ENCODE measurements at regions not wholly inside any gene's neighbourhood (a gene's known extent, or its start where the extent isn't known, plus 50 kb on each side); places are given as distances from the start of the nearest gene placed in this dataset.

DNA sequence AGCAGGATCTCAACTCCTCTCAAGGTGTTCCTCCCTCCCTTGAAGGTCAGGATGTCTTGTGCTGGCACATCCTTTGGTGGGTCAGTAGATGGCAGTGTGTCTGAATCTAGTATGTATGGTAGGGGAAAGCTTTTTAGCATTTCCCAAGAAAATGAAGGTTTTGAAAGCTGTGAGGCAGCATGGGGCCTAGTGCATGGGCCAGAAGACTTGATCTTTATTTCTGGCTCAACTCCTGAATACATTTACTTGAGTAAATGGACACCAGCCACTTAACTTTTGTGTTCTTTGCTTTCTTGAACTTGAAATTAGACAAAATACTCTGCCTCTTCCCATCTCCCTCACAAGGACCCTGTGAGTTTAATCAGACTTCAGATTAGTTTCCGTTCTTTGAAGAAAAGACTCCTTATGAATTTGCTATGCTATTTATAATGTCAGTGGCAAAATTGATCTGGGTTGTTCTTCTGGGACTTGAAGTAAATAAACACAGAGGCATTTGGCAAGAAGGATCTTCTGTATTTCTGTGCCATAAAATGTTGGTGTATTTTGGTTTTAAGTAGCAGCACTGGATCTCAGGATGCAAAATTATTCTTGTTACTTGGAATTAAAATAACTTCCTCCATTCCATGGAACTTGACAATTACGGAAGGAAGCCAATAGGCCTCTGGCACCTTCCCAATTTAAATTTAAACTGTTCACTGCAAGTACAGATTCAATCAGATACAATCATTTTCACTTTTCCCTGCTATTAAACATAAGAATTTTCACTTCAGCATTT, 288.8 kb downstream of the CASP12 start:
- Histone ChIP-seq H3K79me2 (ENCODE audit: insufficient read depth, low read length) (no peaks in the 10 kb centered on the region), H3K36me3 (ENCODE audit: insufficient read depth, low read length) (no peaks in the 10 kb centered on the region), H4K20me1 (ENCODE audit: insufficient read depth, low read length, poor library complexity, severe bottlenecking) (no peaks in the 10 kb centered on the region), H3K9ac (ENCODE audit: low read depth, low read length, poor library complexity, severe bottlenecking) (no peak overlapping the region), H3K4me3 (ENCODE audit: low read length, poor library complexity, severe bottlenecking) (no peak overlapping the region), H3K9me2 (replicated peaks; ENCODE audit: low read depth, low read length) (no peaks in the 10 kb centered on the region), H3K4me2 (ENCODE audit: low read depth, low read length, poor library complexity, severe bottlenecking) (no peak overlapping the region), H3F3A (ENCODE audit: low read depth) (no peaks in the 10 kb centered on the region), H3K27me3 (ENCODE audit: insufficient read depth, low read length, poor library complexity, severe bottlenecking) (no peaks in the 10 kb centered on the region), H3K9me3 (ENCODE audit: insufficient read depth, low read depth, low read length) (no peaks in the 10 kb centered on the region), H2AFZ (ENCODE audit: low read length) (peak overlapping the region; percentile 69), H3K4me1 (ENCODE audit: insufficient read depth, low read length, poor library complexity, severe bottlenecking) (peaks cover 4% of the 10 kb centered on the region)
- no peak for TF ChIP-seq EZH2phosphoT487 (IDR thresholded peaks at IDR 0.05; ENCODE audit: borderline replicate concordance)
- TF ChIP-seq, protein P1, sequence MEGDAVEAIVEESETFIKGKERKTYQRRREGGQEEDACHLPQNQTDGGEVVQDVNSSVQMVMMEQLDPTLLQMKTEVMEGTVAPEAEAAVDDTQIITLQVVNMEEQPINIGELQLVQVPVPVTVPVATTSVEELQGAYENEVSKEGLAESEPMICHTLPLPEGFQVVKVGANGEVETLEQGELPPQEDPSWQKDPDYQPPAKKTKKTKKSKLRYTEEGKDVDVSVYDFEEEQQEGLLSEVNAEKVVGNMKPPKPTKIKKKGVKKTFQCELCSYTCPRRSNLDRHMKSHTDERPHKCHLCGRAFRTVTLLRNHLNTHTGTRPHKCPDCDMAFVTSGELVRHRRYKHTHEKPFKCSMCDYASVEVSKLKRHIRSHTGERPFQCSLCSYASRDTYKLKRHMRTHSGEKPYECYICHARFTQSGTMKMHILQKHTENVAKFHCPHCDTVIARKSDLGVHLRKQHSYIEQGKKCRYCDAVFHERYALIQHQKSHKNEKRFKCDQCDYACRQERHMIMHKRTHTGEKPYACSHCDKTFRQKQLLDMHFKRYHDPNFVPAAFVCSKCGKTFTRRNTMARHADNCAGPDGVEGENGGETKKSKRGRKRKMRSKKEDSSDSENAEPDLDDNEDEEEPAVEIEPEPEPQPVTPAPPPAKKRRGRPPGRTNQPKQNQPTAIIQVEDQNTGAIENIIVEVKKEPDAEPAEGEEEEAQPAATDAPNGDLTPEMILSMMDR (conservative IDR thresholded peaks at IDR 0.05; ENCODE audit: low read length): peak; percentile 90

DNA sequence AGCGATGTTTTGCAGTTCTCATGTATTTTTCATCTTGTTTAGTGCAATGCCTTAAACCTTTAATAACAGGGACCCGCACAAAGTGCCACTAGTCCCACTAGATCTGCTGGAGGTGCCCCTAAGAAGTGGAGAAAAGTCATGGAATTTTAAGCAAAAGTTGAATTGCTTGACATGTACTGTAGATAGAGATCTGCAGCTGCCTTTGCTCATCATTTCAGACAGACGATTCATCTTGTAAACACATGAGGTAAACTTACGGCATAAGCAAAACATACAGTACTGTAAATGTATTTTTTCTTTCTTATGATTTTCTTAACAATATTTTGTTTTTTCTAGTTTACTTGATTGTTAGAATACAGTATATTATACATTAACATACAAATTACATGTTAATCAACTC, 295.6 kb downstream of the CASP12 start:
- TF ChIP-seq, protein P1 (conservative IDR thresholded peaks at IDR 0.05; ENCODE audit: low read length): no peak
- no peak for TF ChIP-seq EZH2phosphoT487 (IDR thresholded peaks at IDR 0.05; ENCODE audit: borderline replicate concordance)
- no peaks in the 10 kb centered on the region for H3F3A ChIP-seq (ENCODE audit: low read depth)
- H3K9ac ChIP-seq (ENCODE audit: low read depth, low read length, poor library complexity, severe bottlenecking): no peak overlapping the region
- no peaks in the 10 kb centered on the region for H3K36me3 ChIP-seq (ENCODE audit: insufficient read depth, low read length)
- H3K27me3 ChIP-seq (ENCODE audit: insufficient read depth, low read length, poor library complexity, severe bottlenecking): no peaks in the 10 kb centered on the region
- H2AFZ ChIP-seq (ENCODE audit: low read length): no peak overlapping the region
- no peak overlapping the region for H3K4me2 ChIP-seq (ENCODE audit: low read depth, low read length, poor library complexity, severe bottlenecking)
- no peaks in the 10 kb centered on the region for H3K4me1 ChIP-seq (ENCODE audit: insufficient read depth, low read length, poor library complexity, severe bottlenecking)
- no peak overlapping the region for H3K4me3 ChIP-seq (ENCODE audit: low read length, poor library complexity, severe bottlenecking)
- H3K9me2 ChIP-seq (replicated peaks; ENCODE audit: low read depth, low read length): no peaks in the 10 kb centered on the region
- H3K9me3 ChIP-seq (ENCODE audit: insufficient read depth, low read depth, low read length): no peaks in the 10 kb centered on the region
- H4K20me1 ChIP-seq (ENCODE audit: insufficient read depth, low read length, poor library complexity, severe bottlenecking): no peaks in the 10 kb centered on the region
- no peaks in the 10 kb centered on the region for H3K79me2 ChIP-seq (ENCODE audit: insufficient read depth, low read length)

DNA sequence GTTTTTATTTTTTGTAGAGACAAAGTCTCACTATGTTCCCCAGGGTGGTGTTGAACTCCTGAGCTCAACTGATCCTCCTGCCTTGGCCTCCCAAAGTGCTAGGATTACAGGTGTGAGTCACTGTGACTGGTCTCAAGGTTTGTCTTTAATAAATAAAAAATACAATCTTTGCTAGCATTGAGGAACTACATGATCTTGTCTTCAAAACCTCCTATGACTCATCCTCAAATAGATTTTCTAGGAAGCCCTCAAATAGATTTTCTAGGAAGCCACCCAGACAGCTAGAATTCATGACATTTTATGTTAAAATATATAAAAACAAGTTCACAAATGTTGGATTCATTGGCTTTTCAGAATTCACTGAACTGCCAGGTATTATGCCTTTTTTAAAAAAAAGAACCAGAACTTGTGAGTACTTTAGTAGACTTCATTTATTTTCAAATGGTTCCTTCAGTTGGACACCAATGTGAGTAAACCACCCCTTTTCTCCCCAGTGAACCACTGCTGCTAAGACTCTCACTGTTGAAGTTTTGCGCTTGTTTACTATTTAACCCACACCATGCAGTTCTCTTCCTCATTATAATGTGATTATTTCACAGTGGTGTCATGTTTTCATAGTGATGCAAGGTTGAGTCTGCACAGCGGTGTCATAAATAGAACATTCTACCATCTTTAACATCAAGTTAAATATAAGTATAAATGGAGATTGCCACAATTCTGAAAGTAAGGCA, 303.9 kb downstream of the CASP12 start:
- Histone ChIP-seq H2AFZ (ENCODE audit: low read length) (no peak overlapping the region), H3K9ac (ENCODE audit: low read depth, low read length, poor library complexity, severe bottlenecking) (no peak overlapping the region), H3K9me2 (replicated peaks; ENCODE audit: low read depth, low read length) (no peaks in the 10 kb centered on the region), H4K20me1 (ENCODE audit: insufficient read depth, low read length, poor library complexity, severe bottlenecking) (no peaks in the 10 kb centered on the region), H3K27me3 (ENCODE audit: insufficient read depth, low read length, poor library complexity, severe bottlenecking) (no peaks in the 10 kb centered on the region), H3F3A (ENCODE audit: low read depth) (no peaks in the 10 kb centered on the region), H3K9me3 (ENCODE audit: insufficient read depth, low read depth, low read length) (no peaks in the 10 kb centered on the region), H3K36me3 (ENCODE audit: insufficient read depth, low read length) (no peaks in the 10 kb centered on the region), H3K4me3 (ENCODE audit: low read length, poor library complexity, severe bottlenecking) (no peak overlapping the region), H3K79me2 (ENCODE audit: insufficient read depth, low read length) (no peaks in the 10 kb centered on the region), H3K4me1 (ENCODE audit: insufficient read depth, low read length, poor library complexity, severe bottlenecking) (no peaks in the 10 kb centered on the region), H3K4me2 (ENCODE audit: low read depth, low read length, poor library complexity, severe bottlenecking) (no peak overlapping the region)
- no peak for TF ChIP-seq EZH2phosphoT487 (IDR thresholded peaks at IDR 0.05; ENCODE audit: borderline replicate concordance)
- TF ChIP-seq, protein P1 (conservative IDR thresholded peaks at IDR 0.05; ENCODE audit: low read length): no peak

All from Loucy (cell line).